ENCODE measurements at regions not wholly inside any gene's neighbourhood (a gene's known extent, or its start where the extent isn't known, plus 50 kb on each side); places are given as distances from the start of the nearest gene placed in this dataset.

DNA sequence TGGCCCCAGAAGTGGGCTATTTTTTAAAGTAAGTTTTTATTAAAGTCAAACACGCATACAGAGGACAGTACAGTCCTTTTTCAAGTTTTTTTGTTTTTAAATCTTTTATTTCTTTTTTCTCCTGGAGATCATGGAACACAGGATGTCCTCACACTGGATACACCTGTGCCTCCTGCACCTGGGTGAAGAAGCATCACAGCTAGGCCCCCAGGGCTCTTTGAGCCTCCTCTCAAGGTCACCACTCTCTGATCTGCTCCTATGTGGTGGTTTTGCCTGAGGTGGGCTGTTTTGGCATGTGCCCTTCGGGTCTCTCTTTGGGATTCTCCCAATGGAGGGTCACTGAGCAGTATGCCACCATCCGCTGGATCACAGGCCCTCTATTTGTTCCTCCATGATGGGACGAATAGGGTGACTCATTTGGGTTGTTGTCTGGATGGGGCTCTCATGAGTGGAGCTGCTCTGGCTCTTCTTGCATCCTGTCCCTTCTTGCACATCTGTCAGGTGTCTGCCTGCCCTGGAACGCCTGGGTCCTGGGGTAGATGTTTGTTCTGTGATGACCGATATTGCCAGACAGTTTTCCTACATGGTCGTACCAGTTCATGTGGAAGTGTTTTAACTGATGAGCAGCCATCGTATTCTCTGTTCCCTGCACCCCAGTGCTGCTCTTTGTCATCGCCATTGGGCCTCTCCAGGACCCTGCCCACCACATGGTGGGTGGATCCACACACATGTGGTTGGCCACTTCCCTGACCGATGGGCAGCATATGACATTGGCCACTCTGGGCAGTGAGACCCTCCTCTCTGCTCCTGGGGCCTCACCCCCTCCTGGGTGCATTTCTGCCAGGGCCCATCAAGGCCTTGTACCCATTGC, 55.2 kb upstream of the MED9 start (continued):
- TF ChIP-seq ZNF462 (CRISPR knock-in tag; IDR thresholded peaks at IDR 0.05), result no peak
- TF ChIP-seq, protein P1, sequence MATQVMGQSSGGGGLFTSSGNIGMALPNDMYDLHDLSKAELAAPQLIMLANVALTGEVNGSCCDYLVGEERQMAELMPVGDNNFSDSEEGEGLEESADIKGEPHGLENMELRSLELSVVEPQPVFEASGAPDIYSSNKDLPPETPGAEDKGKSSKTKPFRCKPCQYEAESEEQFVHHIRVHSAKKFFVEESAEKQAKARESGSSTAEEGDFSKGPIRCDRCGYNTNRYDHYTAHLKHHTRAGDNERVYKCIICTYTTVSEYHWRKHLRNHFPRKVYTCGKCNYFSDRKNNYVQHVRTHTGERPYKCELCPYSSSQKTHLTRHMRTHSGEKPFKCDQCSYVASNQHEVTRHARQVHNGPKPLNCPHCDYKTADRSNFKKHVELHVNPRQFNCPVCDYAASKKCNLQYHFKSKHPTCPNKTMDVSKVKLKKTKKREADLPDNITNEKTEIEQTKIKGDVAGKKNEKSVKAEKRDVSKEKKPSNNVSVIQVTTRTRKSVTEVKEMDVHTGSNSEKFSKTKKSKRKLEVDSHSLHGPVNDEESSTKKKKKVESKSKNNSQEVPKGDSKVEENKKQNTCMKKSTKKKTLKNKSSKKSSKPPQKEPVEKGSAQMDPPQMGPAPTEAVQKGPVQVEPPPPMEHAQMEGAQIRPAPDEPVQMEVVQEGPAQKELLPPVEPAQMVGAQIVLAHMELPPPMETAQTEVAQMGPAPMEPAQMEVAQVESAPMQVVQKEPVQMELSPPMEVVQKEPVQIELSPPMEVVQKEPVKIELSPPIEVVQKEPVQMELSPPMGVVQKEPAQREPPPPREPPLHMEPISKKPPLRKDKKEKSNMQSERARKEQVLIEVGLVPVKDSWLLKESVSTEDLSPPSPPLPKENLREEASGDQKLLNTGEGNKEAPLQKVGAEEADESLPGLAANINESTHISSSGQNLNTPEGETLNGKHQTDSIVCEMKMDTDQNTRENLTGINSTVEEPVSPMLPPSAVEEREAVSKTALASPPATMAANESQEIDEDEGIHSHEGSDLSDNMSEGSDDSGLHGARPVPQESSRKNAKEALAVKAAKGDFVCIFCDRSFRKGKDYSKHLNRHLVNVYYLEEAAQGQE (IDR thresholded peaks at IDR 0.05; ENCODE audit: unreplicated experiment), result no peak

DNA sequence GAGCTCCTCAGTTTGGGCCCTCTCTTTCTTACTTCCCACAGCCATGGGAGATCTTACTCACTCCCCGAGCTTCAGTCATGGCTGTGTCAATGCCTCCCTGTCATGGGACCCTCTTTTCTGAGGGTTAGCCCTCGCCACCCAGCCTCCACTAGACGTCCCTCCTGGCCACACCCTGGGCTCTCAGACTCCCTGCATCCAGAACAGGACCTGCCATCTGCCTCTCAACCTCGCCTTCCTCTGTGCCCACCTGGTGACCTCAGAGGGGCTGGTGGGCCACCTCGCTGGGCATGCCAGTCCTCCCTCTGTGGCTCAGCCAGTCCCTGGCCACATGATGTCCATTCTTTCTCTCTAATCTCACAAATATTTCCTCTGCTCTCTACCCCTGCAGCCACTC, 54.6 kb upstream of the MED9 start:
- H3F3A ChIP-seq (replicated peaks; ENCODE audit: low read depth), result no peaks in the 10 kb centered on the region
- H3K9me3 Mint-ChIP-seq, result peaks cover 67% of the 10 kb centered on the region
- no peak overlapping the region for H3K4me2 ChIP-seq
- no peaks in the 10 kb centered on the region for H3K4me1 Mint-ChIP-seq
- no peak overlapping the region for H3K4me3 Mint-ChIP-seq
- no peak for TF ChIP-seq EZH2 (IDR thresholded peaks at IDR 0.05; ENCODE audit: low read depth, unreplicated experiment)
- DNase-seq (ENCODE audit: low spot score) (no peak), ATAC-seq (no peak)
- H3K27ac ChIP-seq (ENCODE audit: low read depth), result no peak overlapping the region
- H2AFZ ChIP-seq, result no peak overlapping the region
- no peaks in the 10 kb centered on the region for H3K27me3 ChIP-seq (ENCODE audit: insufficient read depth)
- no peaks in the 10 kb centered on the region for H3K4me1 ChIP-seq (ENCODE audit: insufficient read depth)
- no peaks in the 10 kb centered on the region for H3K79me2 ChIP-seq (replicated peaks; ENCODE audit: insufficient read depth)
- 0 out of 2 replicates have a peak, but pooled peaks cover under 1% of the 10 kb centered on the region for H3K9me2 ChIP-seq (ENCODE audit: insufficient read depth)
- no peak overlapping the region for H3K27ac Mint-ChIP-seq
- no peak overlapping the region for H3K4me3 ChIP-seq
- peaks cover 8% of the 10 kb centered on the region for H3K36me3 Mint-ChIP-seq (ENCODE audit: low read depth)
- H4K20me1 ChIP-seq (replicated peaks; ENCODE audit: insufficient read depth), result no peaks in the 10 kb centered on the region
- H3K36me3 ChIP-seq (ENCODE audit: insufficient read depth), result no peaks in the 10 kb centered on the region
- H3K27me3 Mint-ChIP-seq (ENCODE audit: insufficient read depth, low read depth, poor library complexity), result peaks cover 12% of the 10 kb centered on the region

All from GM23338 (cell line).